ENCODE measurements at regions not wholly inside any gene's neighbourhood (a gene's known extent, or its start where the extent isn't known, plus 50 kb on each side); places are given as distances from the start of the nearest gene placed in this dataset.

DNA sequence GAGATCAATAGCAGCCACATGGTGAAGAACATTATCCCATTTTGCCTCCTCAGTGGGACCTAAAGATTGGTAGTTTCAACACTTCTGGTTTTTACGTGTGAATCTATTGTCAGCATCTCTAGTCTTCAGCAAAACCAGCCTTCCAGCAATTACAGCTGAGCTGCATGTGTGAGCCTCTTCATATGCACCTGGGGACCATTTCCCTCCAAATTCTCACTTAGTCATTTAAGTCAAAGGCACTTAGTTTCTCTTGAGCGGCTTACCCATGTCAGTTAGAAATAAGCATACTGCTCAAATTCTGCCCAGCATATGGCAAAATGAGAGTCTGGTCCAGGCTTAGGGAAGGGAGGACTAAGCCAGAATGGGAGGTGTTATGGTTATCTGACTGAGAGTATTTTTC, 99.7 kb upstream of the NXPH2 start:
- Histone ChIP-seq H3K27ac (ENCODE audit: low read length) (no peak overlapping the region), H3K4me3 (ENCODE audit: low read length) (no peak overlapping the region), H3F3A (ENCODE audit: insufficient read depth, low read length, poor library complexity, severe bottlenecking) (no peaks in the 10 kb centered on the region), H3K9ac (ENCODE audit: low read length) (no peak overlapping the region), H3K36me3 (ENCODE audit: insufficient read depth, low read length) (no peaks in the 10 kb centered on the region), H3K4me2 (ENCODE audit: low read length) (no peak overlapping the region), H3K79me2 (replicated peaks; ENCODE audit: insufficient read depth, low read length) (no peaks in the 10 kb centered on the region), H4K20me1 (ENCODE audit: insufficient read depth) (no peaks in the 10 kb centered on the region), H3K27me3 (ENCODE audit: insufficient read depth, low read depth, low read length) (no peaks in the 10 kb centered on the region), H3K9me2 (ENCODE audit: insufficient read depth, low read length) (no peaks in the 10 kb centered on the region), H2AFZ (ENCODE audit: low read depth, low read length) (no peak overlapping the region), H3K9me3 (ENCODE audit: low read length) (no peaks in the 10 kb centered on the region)
- no peak for TF ChIP-seq TAF1 (IDR thresholded peaks at IDR 0.05; ENCODE audit: low read depth)
- no peak for TF ChIP-seq POLR2AphosphoS5 (IDR thresholded peaks at IDR 0.05)
- no peak for TF ChIP-seq SMC3 (conservative IDR thresholded peaks at IDR 0.05; ENCODE audit: poor library complexity)
- TF ChIP-seq, protein P1, sequence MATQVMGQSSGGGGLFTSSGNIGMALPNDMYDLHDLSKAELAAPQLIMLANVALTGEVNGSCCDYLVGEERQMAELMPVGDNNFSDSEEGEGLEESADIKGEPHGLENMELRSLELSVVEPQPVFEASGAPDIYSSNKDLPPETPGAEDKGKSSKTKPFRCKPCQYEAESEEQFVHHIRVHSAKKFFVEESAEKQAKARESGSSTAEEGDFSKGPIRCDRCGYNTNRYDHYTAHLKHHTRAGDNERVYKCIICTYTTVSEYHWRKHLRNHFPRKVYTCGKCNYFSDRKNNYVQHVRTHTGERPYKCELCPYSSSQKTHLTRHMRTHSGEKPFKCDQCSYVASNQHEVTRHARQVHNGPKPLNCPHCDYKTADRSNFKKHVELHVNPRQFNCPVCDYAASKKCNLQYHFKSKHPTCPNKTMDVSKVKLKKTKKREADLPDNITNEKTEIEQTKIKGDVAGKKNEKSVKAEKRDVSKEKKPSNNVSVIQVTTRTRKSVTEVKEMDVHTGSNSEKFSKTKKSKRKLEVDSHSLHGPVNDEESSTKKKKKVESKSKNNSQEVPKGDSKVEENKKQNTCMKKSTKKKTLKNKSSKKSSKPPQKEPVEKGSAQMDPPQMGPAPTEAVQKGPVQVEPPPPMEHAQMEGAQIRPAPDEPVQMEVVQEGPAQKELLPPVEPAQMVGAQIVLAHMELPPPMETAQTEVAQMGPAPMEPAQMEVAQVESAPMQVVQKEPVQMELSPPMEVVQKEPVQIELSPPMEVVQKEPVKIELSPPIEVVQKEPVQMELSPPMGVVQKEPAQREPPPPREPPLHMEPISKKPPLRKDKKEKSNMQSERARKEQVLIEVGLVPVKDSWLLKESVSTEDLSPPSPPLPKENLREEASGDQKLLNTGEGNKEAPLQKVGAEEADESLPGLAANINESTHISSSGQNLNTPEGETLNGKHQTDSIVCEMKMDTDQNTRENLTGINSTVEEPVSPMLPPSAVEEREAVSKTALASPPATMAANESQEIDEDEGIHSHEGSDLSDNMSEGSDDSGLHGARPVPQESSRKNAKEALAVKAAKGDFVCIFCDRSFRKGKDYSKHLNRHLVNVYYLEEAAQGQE (IDR thresholded peaks at IDR 0.05; ENCODE audit: borderline replicate concordance), result no peak
- no peak for TF ChIP-seq EZH2 (IDR thresholded peaks at IDR 0.05; ENCODE audit: borderline replicate concordance, insufficient read depth, low read length, poor library complexity, severe bottlenecking)
- TF ChIP-seq, protein P2, sequence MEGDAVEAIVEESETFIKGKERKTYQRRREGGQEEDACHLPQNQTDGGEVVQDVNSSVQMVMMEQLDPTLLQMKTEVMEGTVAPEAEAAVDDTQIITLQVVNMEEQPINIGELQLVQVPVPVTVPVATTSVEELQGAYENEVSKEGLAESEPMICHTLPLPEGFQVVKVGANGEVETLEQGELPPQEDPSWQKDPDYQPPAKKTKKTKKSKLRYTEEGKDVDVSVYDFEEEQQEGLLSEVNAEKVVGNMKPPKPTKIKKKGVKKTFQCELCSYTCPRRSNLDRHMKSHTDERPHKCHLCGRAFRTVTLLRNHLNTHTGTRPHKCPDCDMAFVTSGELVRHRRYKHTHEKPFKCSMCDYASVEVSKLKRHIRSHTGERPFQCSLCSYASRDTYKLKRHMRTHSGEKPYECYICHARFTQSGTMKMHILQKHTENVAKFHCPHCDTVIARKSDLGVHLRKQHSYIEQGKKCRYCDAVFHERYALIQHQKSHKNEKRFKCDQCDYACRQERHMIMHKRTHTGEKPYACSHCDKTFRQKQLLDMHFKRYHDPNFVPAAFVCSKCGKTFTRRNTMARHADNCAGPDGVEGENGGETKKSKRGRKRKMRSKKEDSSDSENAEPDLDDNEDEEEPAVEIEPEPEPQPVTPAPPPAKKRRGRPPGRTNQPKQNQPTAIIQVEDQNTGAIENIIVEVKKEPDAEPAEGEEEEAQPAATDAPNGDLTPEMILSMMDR (IDR thresholded peaks at IDR 0.05; ENCODE audit: poor library complexity, severe bottlenecking), result no peak
- TF ChIP-seq RAD21 (conservative IDR thresholded peaks at IDR 0.05), result no peak
- TF ChIP-seq MXI1 (conservative IDR thresholded peaks at IDR 0.05; ENCODE audit: poor library complexity, severe bottlenecking), result no peak
- TF ChIP-seq EP300 (conservative IDR thresholded peaks at IDR 0.05; ENCODE audit: poor library complexity, severe bottlenecking), result no peak

DNA sequence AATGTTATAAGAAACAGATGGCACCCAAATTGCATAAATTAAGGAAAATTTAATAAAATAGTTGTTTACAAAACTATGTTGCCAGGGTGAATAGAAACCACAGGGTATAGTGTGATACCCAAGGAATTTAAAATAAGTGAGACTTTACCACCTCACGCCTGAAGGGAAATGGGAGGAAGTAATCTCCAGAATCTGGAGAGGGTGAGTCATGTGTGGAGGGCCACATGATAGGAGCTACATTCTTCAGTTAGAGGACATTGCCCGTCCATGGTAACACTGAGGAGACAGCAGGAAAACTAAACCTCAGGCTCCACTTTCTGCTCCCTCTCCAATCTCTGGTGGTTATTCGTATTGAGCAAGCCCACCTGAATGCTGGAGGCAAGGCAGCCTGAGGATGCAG, 97.2 kb upstream of the NXPH2 start:
- H3K4me2 ChIP-seq (ENCODE audit: low read length), result no peak overlapping the region
- no peaks in the 10 kb centered on the region for H4K20me1 ChIP-seq (ENCODE audit: insufficient read depth)
- H3K36me3 ChIP-seq (ENCODE audit: insufficient read depth, low read length), result no peaks in the 10 kb centered on the region
- TF ChIP-seq EP300 (conservative IDR thresholded peaks at IDR 0.05; ENCODE audit: poor library complexity, severe bottlenecking), result no peak
- TF ChIP-seq, protein P1 (IDR thresholded peaks at IDR 0.05; ENCODE audit: borderline replicate concordance), result no peak
- no peak for TF ChIP-seq RAD21 (conservative IDR thresholded peaks at IDR 0.05)
- no peak for TF ChIP-seq EZH2 (IDR thresholded peaks at IDR 0.05; ENCODE audit: borderline replicate concordance, insufficient read depth, low read length, poor library complexity, severe bottlenecking)
- H3K9ac ChIP-seq (ENCODE audit: low read length), result no peak overlapping the region
- H3K79me2 ChIP-seq (replicated peaks; ENCODE audit: insufficient read depth, low read length), result no peaks in the 10 kb centered on the region
- H3K4me3 ChIP-seq (ENCODE audit: low read length), result no peak overlapping the region
- no peaks in the 10 kb centered on the region for H3K27me3 ChIP-seq (ENCODE audit: insufficient read depth, low read depth, low read length)
- no peaks in the 10 kb centered on the region for H3K9me3 ChIP-seq (ENCODE audit: low read length)
- no peak overlapping the region for H3K27ac ChIP-seq (ENCODE audit: low read length)
- no peaks in the 10 kb centered on the region for H3F3A ChIP-seq (ENCODE audit: insufficient read depth, low read length, poor library complexity, severe bottlenecking)
- no peak overlapping the region for H2AFZ ChIP-seq (ENCODE audit: low read depth, low read length)
- no peaks in the 10 kb centered on the region for H3K9me2 ChIP-seq (ENCODE audit: insufficient read depth, low read length)
